ENCODE measurements at regions not wholly inside any gene's neighbourhood (a gene's known extent, or its start where the extent isn't known, plus 50 kb on each side); places are given as distances from the start of the nearest gene placed in this dataset.

- no peak overlapping the region for H3K4me3 ChIP-seq (ENCODE audit: control insufficient read depth in 1 of 7, extremely low read depth in 1 of 7, insufficient read depth in 4 of 7, low read depth in 2 of 7, low read length in 6 of 7)
- no peak for DNase-seq
- WGBS (ENCODE audit: insufficient coverage) = 67% methylated on average over 1 of the region's 1 CpG
- no peaks in the 10 kb centered on the region for H3K36me3 ChIP-seq (ENCODE audit: control insufficient read depth in 4 of 4, insufficient read depth in 4 of 4, low read length in 3 of 4)
- peaks cover 0 to 16% (median 1%) of the 10 kb centered on the region in 5 experiments for H3K9me3 ChIP-seq (ENCODE audit: control extremely low read depth in 1 of 5, control insufficient read depth in 4 of 5, insufficient read depth in 2 of 5, low read depth in 1 of 5, low read length in 4 of 5)
- H3K4me1 ChIP-seq (ENCODE audit: control extremely low read depth in 1 of 4, control insufficient read depth in 4 of 4, insufficient read depth in 4 of 4, low read length in 3 of 4) = peaks cover 0 to 11% (median 10%) of the 10 kb centered on the region in 4 experiments
- ChIA-PET CTCF (interaction anchor here (1.2 kb wide), 1 partner anchor 10 kb away, joined by 4 read pairs; no protein-coding TSS in a partner anchor), POLR2A (no interaction called here)
- H3K27ac ChIP-seq (ENCODE audit: insufficient read depth in 1 of 2, low read depth in 1 of 2, low read length in 2 of 2, poor library complexity in 1 of 2, severe bottlenecking in 2 of 2) = no peak overlapping the region
- no peaks in the 10 kb centered on the region for H3K27me3 ChIP-seq (replicated peaks in 2 of 5; ENCODE audit: control insufficient read depth in 4 of 5, insufficient read depth in 5 of 5, low read length in 4 of 5)
These were observed 117.7 kb upstream of the CDK1 start for GRCh38 chr10:60660625-60661024.

GRCh38 chr10:60654813-60655464, 123.3 kb upstream of the CDK1 start:
- POLR2A ChIA-PET = interaction anchor here (0.6 kb wide), 1 partner anchor 1216 kb away, joined by 7 read pairs; no protein-coding TSS in a partner anchor
- no peak for DNase-seq
- Histone ChIP-seq H3K27me3 (replicated peaks in 2 of 5; ENCODE audit: control insufficient read depth in 4 of 5, insufficient read depth in 5 of 5, low read length in 4 of 5) (no peaks in the 10 kb centered on the region), H3K9me3 (ENCODE audit: control extremely low read depth in 1 of 5, control insufficient read depth in 4 of 5, insufficient read depth in 2 of 5, low read depth in 1 of 5, low read length in 4 of 5) (peaks cover 0 to 10% (median 1%) of the 10 kb centered on the region in 5 experiments), H3K36me3 (ENCODE audit: control insufficient read depth in 4 of 4, insufficient read depth in 4 of 4, low read length in 3 of 4) (no peaks in the 10 kb centered on the region), H3K4me3 (ENCODE audit: control insufficient read depth in 1 of 7, extremely low read depth in 1 of 7, insufficient read depth in 4 of 7, low read depth in 2 of 7, low read length in 6 of 7) (no peak overlapping the region), H3K27ac (ENCODE audit: insufficient read depth in 1 of 2, low read depth in 1 of 2, low read length in 2 of 2, poor library complexity in 1 of 2, severe bottlenecking in 2 of 2) (no peak overlapping the region), H3K4me1 (ENCODE audit: control extremely low read depth in 1 of 4, control insufficient read depth in 4 of 4, insufficient read depth in 4 of 4, low read length in 3 of 4) (no peaks in the 10 kb centered on the region)
- CTCF ChIA-PET = interaction anchor here (0.8 to 13.6 kb wide), 3 partner anchors 8 to 211 kb away, joined by 3 to 145 read pairs (median 3); no protein-coding TSS in a partner anchor
- WGBS (ENCODE audit: insufficient coverage) = 85% methylated on average over 2 of the region's 4 CpGs

GRCh38 chr10:60652628-60653027, 125.7 kb upstream of the CDK1 start:
- ChIA-PET CTCF (interaction anchor here (0.6 to 13.6 kb wide), 3 partner anchors 209 to 242 kb away, joined by 3 to 145 read pairs (median 4); no protein-coding TSS in a partner anchor), POLR2A (no interaction called here)
- Histone ChIP-seq H3K9me3 (ENCODE audit: control extremely low read depth in 1 of 5, control insufficient read depth in 4 of 5, insufficient read depth in 2 of 5, low read depth in 1 of 5, low read length in 4 of 5) (no peaks in the 10 kb centered on the region), H3K4me1 (ENCODE audit: control extremely low read depth in 1 of 4, control insufficient read depth in 4 of 4, insufficient read depth in 4 of 4, low read length in 3 of 4) (no peaks in the 10 kb centered on the region), H3K27me3 (replicated peaks in 2 of 5; ENCODE audit: control insufficient read depth in 4 of 5, insufficient read depth in 5 of 5, low read length in 4 of 5) (no peaks in the 10 kb centered on the region), H3K36me3 (ENCODE audit: control insufficient read depth in 4 of 4, insufficient read depth in 4 of 4, low read length in 3 of 4) (no peaks in the 10 kb centered on the region), H3K27ac (ENCODE audit: insufficient read depth in 1 of 2, low read depth in 1 of 2, low read length in 2 of 2, poor library complexity in 1 of 2, severe bottlenecking in 2 of 2) (no peak overlapping the region), H3K4me3 (ENCODE audit: control insufficient read depth in 1 of 7, extremely low read depth in 1 of 7, insufficient read depth in 4 of 7, low read depth in 2 of 7, low read length in 6 of 7) (no peak overlapping the region)
- no peak for DNase-seq
- WGBS (ENCODE audit: insufficient coverage) = no CpG with 5 or more reads among the region's 6 CpGs

- no peak for DNase-seq
- H3K4me1 ChIP-seq (ENCODE audit: control extremely low read depth in 1 of 4, control insufficient read depth in 4 of 4, insufficient read depth in 4 of 4, low read length in 3 of 4) = no peaks in the 10 kb centered on the region
- H3K27ac ChIP-seq (ENCODE audit: insufficient read depth in 1 of 2, low read depth in 1 of 2, low read length in 2 of 2, poor library complexity in 1 of 2, severe bottlenecking in 2 of 2) = no peak overlapping the region
- CTCF ChIA-PET = interaction anchor here (1.2 to 13.6 kb wide), 5 partner anchors 10 to 211 kb away, joined by 3 to 145 read pairs (median 9); no protein-coding TSS in a partner anchor
- POLR2A ChIA-PET = no interaction called here
- no peaks in the 10 kb centered on the region for H3K36me3 ChIP-seq (ENCODE audit: control insufficient read depth in 4 of 4, insufficient read depth in 4 of 4, low read length in 3 of 4)
- H3K27me3 ChIP-seq (replicated peaks in 2 of 5; ENCODE audit: control insufficient read depth in 4 of 5, insufficient read depth in 5 of 5, low read length in 4 of 5) = no peaks in the 10 kb centered on the region
- H3K9me3 ChIP-seq (ENCODE audit: control extremely low read depth in 1 of 5, control insufficient read depth in 4 of 5, insufficient read depth in 2 of 5, low read depth in 1 of 5, low read length in 4 of 5) = no peaks in the 10 kb centered on the region
- no peak overlapping the region for H3K4me3 ChIP-seq (ENCODE audit: control insufficient read depth in 1 of 7, extremely low read depth in 1 of 7, insufficient read depth in 4 of 7, low read depth in 2 of 7, low read length in 6 of 7)
These were observed 127.9 kb upstream of the CDK1 start for GRCh38 chr10:60650378-60650800.

- H3K36me3 ChIP-seq (ENCODE audit: control insufficient read depth in 4 of 4, insufficient read depth in 4 of 4, low read length in 3 of 4) = no peaks in the 10 kb centered on the region
- no peak overlapping the region for H3K4me3 ChIP-seq (ENCODE audit: control insufficient read depth in 1 of 7, extremely low read depth in 1 of 7, insufficient read depth in 4 of 7, low read depth in 2 of 7, low read length in 6 of 7)
- ChIA-PET CTCF (interaction anchor here (0.9 to 13.6 kb wide), 8 partner anchors 10 to 215 kb away, joined by 3 to 145 read pairs (median 7); no protein-coding TSS in a partner anchor), POLR2A (no interaction called here)
- WGBS (ENCODE audit: insufficient coverage) = 100% methylated on average over 2 of the region's 4 CpGs
- no peaks in the 10 kb centered on the region for H3K27me3 ChIP-seq (replicated peaks in 2 of 5; ENCODE audit: control insufficient read depth in 4 of 5, insufficient read depth in 5 of 5, low read length in 4 of 5)
- H3K9me3 ChIP-seq (ENCODE audit: control extremely low read depth in 1 of 5, control insufficient read depth in 4 of 5, insufficient read depth in 2 of 5, low read depth in 1 of 5, low read length in 4 of 5) = no peaks in the 10 kb centered on the region
- H3K27ac ChIP-seq (ENCODE audit: insufficient read depth in 1 of 2, low read depth in 1 of 2, low read length in 2 of 2, poor library complexity in 1 of 2, severe bottlenecking in 2 of 2) = no peak overlapping the region
- no peaks in the 10 kb centered on the region for H3K4me1 ChIP-seq (ENCODE audit: control extremely low read depth in 1 of 4, control insufficient read depth in 4 of 4, insufficient read depth in 4 of 4, low read length in 3 of 4)
- DNase-seq = no peak
These were observed 128.5 kb upstream of the CDK1 start for GRCh38 chr10:60649485-60650377.

GRCh38 chr10:60648761-60649160, 129.5 kb upstream of the CDK1 start:
- DNase-seq = no peak
- CTCF ChIA-PET = interaction anchor here (0.9 to 13.6 kb wide), 7 partner anchors 14 to 214 kb away, joined by 3 to 145 read pairs (median 5); no protein-coding TSS in a partner anchor
- Histone ChIP-seq H3K4me1 (ENCODE audit: control extremely low read depth in 1 of 4, control insufficient read depth in 4 of 4, insufficient read depth in 4 of 4, low read length in 3 of 4) (no peaks in the 10 kb centered on the region), H3K27ac (ENCODE audit: insufficient read depth in 1 of 2, low read depth in 1 of 2, low read length in 2 of 2, poor library complexity in 1 of 2, severe bottlenecking in 2 of 2) (no peak overlapping the region), H3K9me3 (ENCODE audit: control extremely low read depth in 1 of 5, control insufficient read depth in 4 of 5, insufficient read depth in 2 of 5, low read depth in 1 of 5, low read length in 4 of 5) (no peaks in the 10 kb centered on the region), H3K36me3 (ENCODE audit: control insufficient read depth in 4 of 4, insufficient read depth in 4 of 4, low read length in 3 of 4) (no peaks in the 10 kb centered on the region), H3K27me3 (replicated peaks in 2 of 5; ENCODE audit: control insufficient read depth in 4 of 5, insufficient read depth in 5 of 5, low read length in 4 of 5) (no peaks in the 10 kb centered on the region), H3K4me3 (ENCODE audit: control insufficient read depth in 1 of 7, extremely low read depth in 1 of 7, insufficient read depth in 4 of 7, low read depth in 2 of 7, low read length in 6 of 7) (no peak overlapping the region)
- POLR2A ChIA-PET = no interaction called here
- 100% methylated on average over 2 of the region's 2 CpGs for whole genome bisulfite sequencing (ENCODE audit: insufficient coverage)

Measured in common myeloid progenitor, CD34-positive (primary cell).